ENCODE measurements at regions not wholly inside any gene's neighbourhood (a gene's known extent, or its start where the extent isn't known, plus 50 kb on each side); places are given as distances from the start of the nearest gene placed in this dataset.

DNA sequence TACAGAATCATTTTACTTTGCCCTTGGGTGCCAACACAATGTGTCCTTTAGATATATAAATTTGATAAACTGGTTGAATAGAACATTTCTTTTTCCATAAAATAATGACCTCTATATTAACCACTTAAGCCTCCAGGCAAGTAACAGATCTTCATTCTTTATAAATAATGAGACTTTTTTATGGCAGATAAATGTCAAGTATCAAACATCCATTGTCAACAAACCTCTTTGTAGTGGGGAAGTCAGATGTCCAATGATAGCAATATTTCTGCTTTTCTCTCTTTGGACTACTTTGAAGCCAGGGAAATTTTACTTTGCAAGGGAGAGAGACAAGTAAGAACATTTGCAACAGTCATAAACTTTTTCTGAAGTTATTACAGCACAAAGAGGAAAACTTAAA lies 841.2 kb downstream of the CDH8 start:
- TF ChIP-seq, protein P1, sequence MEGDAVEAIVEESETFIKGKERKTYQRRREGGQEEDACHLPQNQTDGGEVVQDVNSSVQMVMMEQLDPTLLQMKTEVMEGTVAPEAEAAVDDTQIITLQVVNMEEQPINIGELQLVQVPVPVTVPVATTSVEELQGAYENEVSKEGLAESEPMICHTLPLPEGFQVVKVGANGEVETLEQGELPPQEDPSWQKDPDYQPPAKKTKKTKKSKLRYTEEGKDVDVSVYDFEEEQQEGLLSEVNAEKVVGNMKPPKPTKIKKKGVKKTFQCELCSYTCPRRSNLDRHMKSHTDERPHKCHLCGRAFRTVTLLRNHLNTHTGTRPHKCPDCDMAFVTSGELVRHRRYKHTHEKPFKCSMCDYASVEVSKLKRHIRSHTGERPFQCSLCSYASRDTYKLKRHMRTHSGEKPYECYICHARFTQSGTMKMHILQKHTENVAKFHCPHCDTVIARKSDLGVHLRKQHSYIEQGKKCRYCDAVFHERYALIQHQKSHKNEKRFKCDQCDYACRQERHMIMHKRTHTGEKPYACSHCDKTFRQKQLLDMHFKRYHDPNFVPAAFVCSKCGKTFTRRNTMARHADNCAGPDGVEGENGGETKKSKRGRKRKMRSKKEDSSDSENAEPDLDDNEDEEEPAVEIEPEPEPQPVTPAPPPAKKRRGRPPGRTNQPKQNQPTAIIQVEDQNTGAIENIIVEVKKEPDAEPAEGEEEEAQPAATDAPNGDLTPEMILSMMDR (conservative IDR thresholded peaks at IDR 0.05; ENCODE audit: control insufficient read depth, insufficient read depth, low read depth, low read length) = no peak
- DNase-seq (ENCODE audit: low read depth) = no peak
- no peak overlapping the region for H3K4me3 ChIP-seq (ENCODE audit: control insufficient read depth, low read depth, low read length)

DNA sequence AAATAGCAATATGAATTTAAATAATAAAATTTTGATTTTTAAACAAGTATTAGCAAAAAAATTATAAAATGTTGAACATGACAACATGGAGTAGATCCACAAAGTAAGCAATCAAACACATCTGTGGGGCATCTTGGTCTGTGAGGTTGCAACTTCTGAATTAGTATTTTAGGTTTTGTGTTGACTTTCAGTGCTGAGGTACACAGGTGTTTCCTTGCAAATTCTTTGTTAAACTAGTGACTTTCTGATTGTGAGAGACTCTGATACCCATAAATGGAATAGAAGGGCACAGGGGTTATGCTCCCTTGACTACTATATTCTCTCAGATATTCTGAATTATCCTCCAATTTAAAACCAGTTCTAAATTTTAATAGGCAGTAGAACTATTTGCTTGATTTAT lies 841.7 kb downstream of the CDH8 start:
- DNase-seq (ENCODE audit: low read depth) = no peak
- TF ChIP-seq, protein P1 (conservative IDR thresholded peaks at IDR 0.05; ENCODE audit: control insufficient read depth, insufficient read depth, low read depth, low read length) = no peak
- H3K4me3 ChIP-seq (ENCODE audit: control insufficient read depth, low read depth, low read length) = no peak overlapping the region

DNA sequence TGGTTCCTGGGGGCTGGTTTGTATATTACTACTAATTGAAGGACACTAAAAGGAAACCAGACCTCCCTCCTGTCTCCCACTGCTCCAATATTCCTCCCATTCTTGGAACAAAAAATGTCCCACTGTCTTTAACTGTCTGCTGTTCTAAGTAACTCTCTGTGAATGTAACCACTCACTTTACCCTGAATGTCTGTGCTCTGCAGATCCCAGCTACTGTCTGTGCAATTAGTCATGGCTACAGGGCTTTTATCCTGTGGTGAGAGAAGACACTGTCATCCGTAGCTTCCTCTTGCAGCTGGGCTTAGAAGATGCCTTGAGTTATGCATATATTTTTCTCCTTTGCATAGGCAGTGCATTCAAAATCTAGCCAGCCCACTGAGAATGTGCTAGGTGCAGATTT lies 853.8 kb downstream of the CDH8 start:
- TF ChIP-seq, protein P1 (conservative IDR thresholded peaks at IDR 0.05; ENCODE audit: control insufficient read depth, insufficient read depth, low read depth, low read length) = no peak
- DNase-seq (ENCODE audit: low read depth) = no peak
- no peak overlapping the region for H3K4me3 ChIP-seq (ENCODE audit: control insufficient read depth, low read depth, low read length)

DNA sequence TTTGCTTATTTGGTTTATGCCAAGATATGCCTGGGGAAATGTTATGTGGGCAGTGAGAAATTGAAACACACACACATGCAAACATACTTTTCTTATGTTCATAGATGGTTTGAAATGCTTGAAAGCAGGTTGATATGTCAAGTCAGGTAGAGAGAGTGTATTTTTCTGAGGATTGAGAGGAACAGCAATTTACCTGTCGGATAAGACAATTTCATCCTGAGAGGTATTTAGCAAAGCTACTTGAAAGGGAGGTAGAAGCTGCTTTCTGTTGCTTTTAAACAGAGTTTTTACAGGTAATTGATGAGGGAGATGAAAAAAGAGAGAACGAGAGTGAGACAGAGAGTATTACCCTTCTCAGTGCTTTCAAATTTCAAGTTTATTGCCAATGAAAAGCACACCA lies 854.3 kb downstream of the CDH8 start:
- TF ChIP-seq, protein P1 (conservative IDR thresholded peaks at IDR 0.05; ENCODE audit: control insufficient read depth, insufficient read depth, low read depth, low read length) = no peak
- DNase-seq (ENCODE audit: low read depth) = no peak
- no peak overlapping the region for H3K4me3 ChIP-seq (ENCODE audit: control insufficient read depth, low read depth, low read length)

DNA sequence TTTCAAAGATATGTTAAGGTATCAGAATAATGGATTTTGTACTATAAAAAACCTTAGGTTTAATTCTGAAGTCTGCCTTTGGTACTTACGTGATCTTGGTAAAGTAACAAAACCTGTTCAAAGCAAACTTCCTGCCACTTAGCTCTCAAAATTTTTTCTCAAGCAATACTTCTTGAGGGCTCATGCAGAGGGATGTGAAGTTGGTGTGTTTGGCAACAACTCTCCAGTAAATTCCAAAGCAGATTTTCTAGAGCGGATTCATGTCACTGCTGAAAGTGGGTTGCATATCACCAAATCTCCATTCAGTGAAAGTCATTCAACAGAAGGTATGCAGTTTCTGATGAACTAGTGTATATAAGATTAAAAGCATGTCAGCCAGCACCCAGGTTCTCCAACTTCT lies 856.7 kb downstream of the CDH8 start:
- no peak overlapping the region for H3K4me3 ChIP-seq (ENCODE audit: control insufficient read depth, low read depth, low read length)
- no peak for DNase-seq (ENCODE audit: low read depth)
- TF ChIP-seq, protein P1 (conservative IDR thresholded peaks at IDR 0.05; ENCODE audit: control insufficient read depth, insufficient read depth, low read depth, low read length) = no peak

DNA sequence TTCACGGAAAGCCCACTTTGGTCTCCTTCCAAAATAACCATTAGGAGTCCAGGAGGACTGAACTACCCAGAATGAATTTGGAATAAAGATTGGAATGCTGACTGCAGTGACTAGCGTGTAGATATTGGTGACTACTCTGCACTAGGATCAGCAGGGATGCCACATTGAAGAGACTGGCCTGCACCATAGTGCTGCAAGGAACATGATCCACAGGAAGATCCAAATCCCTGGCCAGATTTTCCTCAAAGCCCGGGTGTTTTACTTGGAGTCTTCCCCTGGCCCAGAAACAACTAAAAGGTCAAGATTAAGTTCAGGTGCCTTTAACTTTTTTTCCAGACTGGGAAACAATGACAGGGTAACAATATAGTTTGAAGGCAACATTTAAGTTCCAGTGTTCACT lies 870.4 kb downstream of the CDH8 start:
- no peak overlapping the region for H3K4me3 ChIP-seq (ENCODE audit: control insufficient read depth, low read depth, low read length)
- TF ChIP-seq, protein P1 (conservative IDR thresholded peaks at IDR 0.05; ENCODE audit: control insufficient read depth, insufficient read depth, low read depth, low read length) = no peak
- no peak for DNase-seq (ENCODE audit: low read depth)

DNA sequence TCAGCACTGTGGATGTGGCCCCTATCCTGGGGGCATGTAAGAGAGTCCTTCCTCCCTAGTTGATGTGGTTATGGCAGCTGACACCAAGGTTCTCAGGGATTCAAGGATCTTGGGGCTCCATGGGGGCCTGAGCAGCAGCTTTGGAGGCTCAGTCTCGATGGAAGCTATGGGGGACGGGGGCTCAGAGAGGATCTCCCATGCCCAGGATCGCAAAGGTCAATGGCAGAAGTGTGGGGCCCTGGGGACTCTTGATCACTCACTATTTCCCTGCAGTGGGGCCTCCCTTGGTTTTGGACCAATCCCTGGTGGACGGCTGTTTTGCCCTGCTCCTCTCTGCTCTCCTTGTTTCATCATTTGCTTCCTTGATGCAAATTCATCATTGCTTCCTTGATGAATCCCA lies 885.9 kb downstream of the CDH8 start:
- H3K4me3 ChIP-seq (ENCODE audit: control insufficient read depth, low read depth, low read length) = no peak overlapping the region
- TF ChIP-seq, protein P1 (conservative IDR thresholded peaks at IDR 0.05; ENCODE audit: control insufficient read depth, insufficient read depth, low read depth, low read length) = no peak
- DNase-seq (ENCODE audit: low read depth) = no peak
